ENCODE measurements at regions not wholly inside any gene's neighbourhood (a gene's known extent, or its start where the extent isn't known, plus 50 kb on each side); places are given as distances from the start of the nearest gene placed in this dataset.

DNA sequence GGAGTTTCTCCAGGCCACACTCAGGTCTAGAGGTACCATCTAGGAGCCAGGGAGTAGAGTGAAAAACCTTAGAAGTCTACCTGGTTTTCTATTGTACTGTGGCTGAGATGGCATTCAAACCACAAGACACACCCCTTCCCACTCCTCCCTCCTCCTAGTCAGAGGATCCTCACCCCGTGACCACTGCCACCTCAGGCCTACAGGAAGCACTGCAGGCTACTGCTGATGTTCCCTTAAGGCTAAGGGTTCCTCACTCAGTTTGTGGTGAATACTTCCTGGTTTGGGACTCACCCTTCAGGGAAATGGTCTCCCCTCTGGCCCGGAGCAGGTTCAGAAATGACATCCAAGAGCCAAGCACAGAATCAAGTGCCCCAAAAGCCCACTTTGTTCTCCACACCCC lies 1293.9 kb downstream of the JRKL start (continued):
- TF ChIP-seq, protein P1, sequence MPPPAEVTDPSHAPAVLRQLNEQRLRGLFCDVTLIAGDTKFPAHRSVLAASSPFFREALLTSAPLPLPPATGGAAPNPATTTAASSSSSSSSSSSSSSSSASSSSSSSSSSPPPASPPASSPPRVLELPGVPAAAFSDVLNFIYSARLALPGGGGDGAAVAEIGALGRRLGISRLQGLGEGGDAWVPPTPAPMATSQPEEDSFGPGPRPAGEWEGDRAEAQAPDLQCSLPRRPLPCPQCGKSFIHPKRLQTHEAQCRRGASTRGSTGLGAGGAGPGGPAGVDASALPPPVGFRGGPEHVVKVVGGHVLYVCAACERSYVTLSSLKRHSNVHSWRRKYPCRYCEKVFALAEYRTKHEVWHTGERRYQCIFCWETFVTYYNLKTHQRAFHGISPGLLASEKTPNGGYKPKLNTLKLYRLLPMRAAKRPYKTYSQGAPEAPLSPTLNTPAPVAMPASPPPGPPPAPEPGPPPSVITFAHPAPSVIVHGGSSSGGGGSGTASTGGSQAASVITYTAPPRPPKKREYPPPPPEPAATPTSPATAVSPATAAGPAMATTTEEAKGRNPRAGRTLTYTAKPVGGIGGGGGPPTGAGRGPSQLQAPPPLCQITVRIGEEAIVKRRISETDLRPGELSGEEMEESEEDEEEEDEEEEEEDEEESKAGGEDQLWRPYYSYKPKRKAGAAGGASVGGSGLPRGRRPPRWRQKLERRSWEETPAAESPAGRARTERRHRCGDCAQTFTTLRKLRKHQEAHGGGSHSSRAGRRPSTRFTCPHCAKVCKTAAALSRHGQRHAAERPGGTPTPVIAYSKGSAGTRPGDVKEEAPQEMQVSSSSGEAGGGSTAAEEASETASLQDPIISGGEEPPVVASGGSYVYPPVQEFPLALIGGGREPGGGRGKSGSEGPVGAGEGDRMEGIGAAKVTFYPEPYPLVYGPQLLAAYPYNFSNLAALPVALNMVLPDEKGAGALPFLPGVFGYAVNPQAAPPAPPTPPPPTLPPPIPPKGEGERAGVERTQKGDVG (CRISPR knock-in tag; IDR thresholded peaks at IDR 0.05), result no peak
- TF ChIP-seq, protein P2, sequence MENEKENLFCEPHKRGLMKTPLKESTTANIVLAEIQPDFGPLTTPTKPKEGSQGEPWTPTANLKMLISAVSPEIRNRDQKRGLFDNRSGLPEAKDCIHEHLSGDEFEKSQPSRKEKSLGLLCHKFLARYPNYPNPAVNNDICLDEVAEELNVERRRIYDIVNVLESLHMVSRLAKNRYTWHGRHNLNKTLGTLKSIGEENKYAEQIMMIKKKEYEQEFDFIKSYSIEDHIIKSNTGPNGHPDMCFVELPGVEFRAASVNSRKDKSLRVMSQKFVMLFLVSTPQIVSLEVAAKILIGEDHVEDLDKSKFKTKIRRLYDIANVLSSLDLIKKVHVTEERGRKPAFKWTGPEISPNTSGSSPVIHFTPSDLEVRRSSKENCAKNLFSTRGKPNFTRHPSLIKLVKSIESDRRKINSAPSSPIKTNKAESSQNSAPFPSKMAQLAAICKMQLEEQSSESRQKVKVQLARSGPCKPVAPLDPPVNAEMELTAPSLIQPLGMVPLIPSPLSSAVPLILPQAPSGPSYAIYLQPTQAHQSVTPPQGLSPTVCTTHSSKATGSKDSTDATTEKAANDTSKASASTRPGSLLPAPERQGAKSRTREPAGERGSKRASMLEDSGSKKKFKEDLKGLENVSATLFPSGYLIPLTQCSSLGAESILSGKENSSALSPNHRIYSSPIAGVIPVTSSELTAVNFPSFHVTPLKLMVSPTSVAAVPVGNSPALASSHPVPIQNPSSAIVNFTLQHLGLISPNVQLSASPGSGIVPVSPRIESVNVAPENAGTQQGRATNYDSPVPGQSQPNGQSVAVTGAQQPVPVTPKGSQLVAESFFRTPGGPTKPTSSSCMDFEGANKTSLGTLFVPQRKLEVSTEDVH (IDR thresholded peaks at IDR 0.05; ENCODE audit: low read depth, partially characterized antibody), result no peak
- TF ChIP-seq, protein P3, sequence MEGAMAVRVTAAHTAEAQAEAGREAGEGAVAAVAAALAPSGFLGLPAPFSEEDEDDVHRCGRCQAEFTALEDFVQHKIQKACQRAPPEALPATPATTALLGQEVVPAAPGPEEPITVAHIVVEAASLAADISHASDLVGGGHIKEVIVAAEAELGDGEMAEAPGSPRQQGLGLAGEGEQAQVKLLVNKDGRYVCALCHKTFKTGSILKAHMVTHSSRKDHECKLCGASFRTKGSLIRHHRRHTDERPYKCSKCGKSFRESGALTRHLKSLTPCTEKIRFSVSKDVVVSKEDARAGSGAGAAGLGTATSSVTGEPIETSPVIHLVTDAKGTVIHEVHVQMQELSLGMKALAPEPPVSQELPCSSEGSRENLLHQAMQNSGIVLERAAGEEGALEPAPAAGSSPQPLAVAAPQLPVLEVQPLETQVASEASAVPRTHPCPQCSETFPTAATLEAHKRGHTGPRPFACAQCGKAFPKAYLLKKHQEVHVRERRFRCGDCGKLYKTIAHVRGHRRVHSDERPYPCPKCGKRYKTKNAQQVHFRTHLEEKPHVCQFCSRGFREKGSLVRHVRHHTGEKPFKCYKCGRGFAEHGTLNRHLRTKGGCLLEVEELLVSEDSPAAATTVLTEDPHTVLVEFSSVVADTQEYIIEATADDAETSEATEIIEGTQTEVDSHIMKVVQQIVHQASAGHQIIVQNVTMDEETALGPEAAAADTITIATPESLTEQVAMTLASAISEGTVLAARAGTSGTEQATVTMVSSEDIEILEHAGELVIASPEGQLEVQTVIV (IDR thresholded peaks at IDR 0.05; ENCODE audit: borderline replicate concordance, partially characterized antibody), result no peak
- TF ChIP-seq ZNF207 (IDR thresholded peaks at IDR 0.05; ENCODE audit: borderline replicate concordance), result no peak
- no peak for TF ChIP-seq MEF2A (IDR thresholded peaks at IDR 0.05; ENCODE audit: insufficient read depth, low read depth, low read length)

All from GM12878 (cell line).